Natural killer cell (primary cell): ENCODE measurements at regions not wholly inside any gene's neighbourhood (a gene's known extent, or its start where the extent isn't known, plus 50 kb on each side); places are given as distances from the start of the nearest gene placed in this dataset.

ENCODE experiments used
- ATAC-seq, 3 donors: fragments of 150-1000 bp in 2 of 3; fragments of 200-7000 bp in 1 of 3; cut with Tn5 transposase; 1 replicate in 1 of 3; 2 replicates in 2 of 3; pipeline ENCODE4 v1.10.0; 2021; ENCODE audit warnings: mild to moderate bottlenecking in 2 of 3, moderate library complexity in 2 of 3
- DNase-seq, 2 donors: peaks; one replicate each; pipeline versions ENCODE4 v3.0.0 to v3.0.0-alpha.2; 2013 to 2021; ENCODE audit warnings: mixed read lengths in 1 of 2
- H3K27ac ChIP-seq: one replicate; pipeline ENCODE4 v1.5.1; 2013; ENCODE audit warnings: mild to moderate bottlenecking, low read length
- H3K27me3 ChIP-seq: one replicate; pipeline ENCODE4 v1.6.1; 2013; ENCODE audit warnings: low read length; ENCODE audit not compliant: control insufficient read depth, insufficient read depth
- H3K36me3 ChIP-seq: one replicate; pipeline ENCODE4 v1.6.1; 2013; ENCODE audit warnings: low read length; ENCODE audit not compliant: control insufficient read depth, insufficient read depth
- H3K4me1 ChIP-seq: one replicate; pipeline ENCODE4 v1.6.1; 2013; ENCODE audit warnings: low read length; ENCODE audit not compliant: control insufficient read depth, insufficient read depth
- H3K4me3 ChIP-seq: one replicate; pipeline ENCODE4 v1.5.1; 2013; ENCODE audit warnings: low read length
- H3K9me3 ChIP-seq: one replicate; pipeline ENCODE4 v1.6.1; 2013; ENCODE audit warnings: low read length; ENCODE audit not compliant: control insufficient read depth, insufficient read depth
- H3K27ac Mint-ChIP-seq, 2 donors: one replicate each; pipeline ENCODE4 v1.8.0; 2022; ENCODE audit warnings: mild to moderate bottlenecking in 2 of 2, mixed read lengths in 2 of 2, moderate library complexity in 1 of 2
- H3K27me3 Mint-ChIP-seq, 2 donors: one replicate each; pipeline ENCODE4 v1.8.0; 2022; ENCODE audit warnings: low read depth in 2 of 2, mixed read lengths in 2 of 2
- H3K36me3 Mint-ChIP-seq: one replicate; pipeline ENCODE4 v1.8.0; 2022; ENCODE audit warnings: mixed read lengths
- H3K4me1 Mint-ChIP-seq, 2 donors: one replicate each; pipeline ENCODE4 v1.8.0; 2022; ENCODE audit warnings: mixed read lengths in 2 of 2
- H3K4me3 Mint-ChIP-seq: one replicate; pipeline ENCODE4 v1.8.0; 2022; ENCODE audit warnings: mild to moderate bottlenecking, moderate library complexity, mixed read lengths
- H3K9me3 Mint-ChIP-seq, 2 donors: one replicate each; pipeline ENCODE4 v1.8.0; 2022; ENCODE audit warnings: mixed read lengths in 2 of 2
- CTCF ChIP-seq: fragments of 200-600 bp; IDR thresholded peaks from one replicate; pipeline ENCODE4 v1.8.0; 2022; ENCODE audit warnings: antibody characterized with exemption
- WGBS: methylation state at CpG from one replicate; pipeline ENCODE4 v1.1.7; 2013; ENCODE audit warnings: missing lambda C conversion rate; ENCODE audit not compliant: insufficient coverage; 5-methylcytosine and 5-hydroxymethylcytosine counted together
- intact Hi-C: fragments of 100-400 bp; cut with micrococcal nuclease; formaldehyde crosslinking; loops from one replicate; pipeline ENCODE4 v1.14.2; 2022

- TF ChIP-seq CTCF: no peak
- intact Hi-C loops: no loop called here
- H3K9me3 ChIP-seq: peaks cover 9% of the 10 kb centered on the region
- Mint-ChIP-seq H3K27ac (no peak overlapping the region), H3K36me3 (no peaks in the 10 kb centered on the region), H3K9me3 (peaks cover 7 to 8% of the 10 kb centered on the region in 2 donors), H3K4me1 (no peaks in the 10 kb centered on the region), H3K4me3 (no peak overlapping the region), H3K27me3 (no peaks in the 10 kb centered on the region)
- no peak overlapping the region for H3K27ac ChIP-seq
- ATAC-seq (no peak), DNase-seq (no peak)
- WGBS: 87% methylated on average over 2 of the region's 2 CpGs
- no peaks in the 10 kb centered on the region for H3K36me3 ChIP-seq
- H3K27me3 ChIP-seq: no peaks in the 10 kb centered on the region
- no peak overlapping the region for H3K4me3 ChIP-seq
- H3K4me1 ChIP-seq: no peaks in the 10 kb centered on the region
Observed at GRCh38 chr5:145316282-145316681, 518.9 kb downstream of the PRELID2 start.

- no peak for ATAC-seq
- Mint-ChIP-seq H3K36me3 (no peaks in the 10 kb centered on the region), H3K4me1 (no peaks in the 10 kb centered on the region), H3K27ac (no peak overlapping the region), H3K4me3 (no peak overlapping the region), H3K9me3 (peaks cover 16 to 18% of the 10 kb centered on the region in 2 donors), H3K27me3 (no peaks in the 10 kb centered on the region)
- H3K27ac ChIP-seq: no peak overlapping the region
- TF ChIP-seq CTCF: no peak
- H3K27me3 ChIP-seq: no peaks in the 10 kb centered on the region
- no peaks in the 10 kb centered on the region for H3K4me1 ChIP-seq
- DNase-seq: no peak
- intact Hi-C loops: no loop called here
- no peaks in the 10 kb centered on the region for H3K36me3 ChIP-seq
- 83% methylated on average over 6 of the region's 6 CpGs for WGBS
- no peak overlapping the region for H3K4me3 ChIP-seq
- no peaks in the 10 kb centered on the region for H3K9me3 ChIP-seq
Observed at GRCh38 chr5:145307866-145308382, 527.2 kb downstream of the PRELID2 start.

- peaks cover 4 to 7% of the 10 kb centered on the region in 2 donors for H3K9me3 Mint-ChIP-seq
- no peak overlapping the region for H3K27ac Mint-ChIP-seq
Observed at GRCh38 chr5:145295236-145295835, 539.8 kb downstream of the PRELID2 start.

More at GRCh38 chr5:145295236-145295835, 539.8 kb downstream of the PRELID2 start:
- no peaks in the 10 kb centered on the region for H3K4me1 ChIP-seq
- H3K27me3 Mint-ChIP-seq: no peaks in the 10 kb centered on the region
- H3K27me3 ChIP-seq: no peaks in the 10 kb centered on the region
- no peaks in the 10 kb centered on the region for H3K36me3 ChIP-seq
- no peaks in the 10 kb centered on the region for H3K4me1 Mint-ChIP-seq
- no peak overlapping the region for H3K4me3 ChIP-seq
- no peaks in the 10 kb centered on the region for H3K36me3 Mint-ChIP-seq
- DNase-seq (no peak), ATAC-seq (no peak)
- WGBS: no CpG with 5 or more reads among the region's 1 CpG
- H3K4me3 Mint-ChIP-seq: no peak overlapping the region
- no peak for TF ChIP-seq CTCF
- no peak overlapping the region for H3K27ac ChIP-seq
- no peaks in the 10 kb centered on the region for H3K9me3 ChIP-seq
- intact Hi-C loops: no loop called here
